Endothelial cell of umbilical vein (primary cell): ENCODE measurements at regions not wholly inside any gene's neighbourhood (a gene's known extent, or its start where the extent isn't known, plus 50 kb on each side); places are given as distances from the start of the nearest gene placed in this dataset.

Source experiments
- BruUV-seq: library from RNA; stranded (reverse); fragments of 400-500 nt; replicated peaks from 2 replicates; lab custom pipeline; 2021; lab: Mats Ljungman, UMichigan
- CTCF ChIA-PET: fragments of 300-600, 350-600 bp; sonication (Branson Sonifier 250); formaldehyde crosslinking; loops from one replicate; lab custom pipeline; 2021; ENCODE audit warnings: antibody characterized with exemption, inconsistent platforms; lab: Charles Lee
- POLR2A ChIA-PET: fragments of 300-600, 350-600 bp; sonication (Branson Sonifier 250); formaldehyde crosslinking; loops from one replicate; lab custom pipeline; 2021; ENCODE audit warnings: antibody characterized with exemption, inconsistent platforms; lab: Charles Lee
- DNase-seq: peaks from one replicate; pipeline ENCODE4 v3.0.0-alpha.2; 2011; ENCODE audit warnings: low read depth, low spot score
- FAIRE-seq: peaks from 2 replicates; lab custom pipeline; 2011; peaks lifted over from hg19 to GRCh38; lab: Jason Lieb, UNC
- H2AFZ ChIP-seq: 2 replicates; pipeline ENCODE4 v1.6.0; 2012; ENCODE audit warnings: low read depth, low read length, control low read depth, inconsistent platforms
- H3K27ac ChIP-seq: 2 replicates; pipeline ENCODE4 v1.5.1; 2011; ENCODE audit warnings: low read depth, mild to moderate bottlenecking, control low read depth, low read length, moderate library complexity; ENCODE audit not compliant: insufficient read depth
- H3K27me3 ChIP-seq, 2 experiments: 2 replicates each; pipeline versions ENCODE4 v1.6.0 to v1.6.1; 2011; ENCODE audit warnings: low read length in 2 of 2, mixed read lengths in 1 of 2; ENCODE audit not compliant: control insufficient read depth in 2 of 2, insufficient read depth in 2 of 2
- H3K36me3 ChIP-seq, 2 experiments: 2 replicates in 1 of 2; 3 replicates in 1 of 2; pipeline ENCODE4 v1.5.1; 2011; ENCODE audit warnings: low read length in 2 of 2, mild to moderate bottlenecking in 1 of 2, moderate library complexity in 1 of 2; ENCODE audit not compliant: control insufficient read depth in 2 of 2, insufficient read depth in 2 of 2; ENCODE audit errors: extremely low read depth in 1 of 2
- H3K4me1 ChIP-seq: 3 replicates; pipeline ENCODE4 v1.5.1; 2011; ENCODE audit warnings: mild to moderate bottlenecking, low read length; ENCODE audit not compliant: control insufficient read depth, insufficient read depth; ENCODE audit errors: extremely low read depth
- H3K4me2 ChIP-seq: 2 replicates; pipeline ENCODE4 v1.6.1; 2011; ENCODE audit warnings: low read length, control low read depth, mixed read lengths; ENCODE audit not compliant: insufficient read depth
- H3K4me3 ChIP-seq, 3 experiments: fragments of 200-600 bp in 1 of 3; sonication (generic), shearing (Covaris generic) in 1 of 3; replicated peaks in 1 of 3; 2 replicates each; pipeline ENCODE4 v1.5.1; 2011 to 2016; ENCODE audit warnings: control low read depth in 3 of 3, low read length in 3 of 3, mild to moderate bottlenecking in 2 of 3, inconsistent platforms in 1 of 3, low read depth in 1 of 3, moderate library complexity in 1 of 3; ENCODE audit not compliant: insufficient read depth in 1 of 3
- H3K79me2 ChIP-seq: 2 replicates; pipeline ENCODE4 v1.6.0; 2012; ENCODE audit warnings: low read length, inconsistent platforms; ENCODE audit not compliant: control insufficient read depth, insufficient read depth
- H3K9ac ChIP-seq: replicated peaks from 2 replicates; pipeline ENCODE3; 2011; ENCODE audit warnings: low read length, control low read depth; ENCODE audit not compliant: insufficient read depth; ENCODE audit errors: extremely low read depth
- H3K9me1 ChIP-seq: replicated peaks from 3 replicates; pipeline ENCODE4 v1.6.0; 2011; ENCODE audit warnings: mild to moderate bottlenecking, low read length; ENCODE audit not compliant: control insufficient read depth, insufficient read depth; ENCODE audit errors: extremely low read depth
- H3K9me3 ChIP-seq: replicated peaks from 2 replicates; pipeline ENCODE4 v1.5.1; 2012; ENCODE audit warnings: low read length, inconsistent platforms; ENCODE audit not compliant: control insufficient read depth, insufficient read depth
- H4K20me1 ChIP-seq: replicated peaks from 2 replicates; pipeline ENCODE3; 2011; ENCODE audit warnings: mild to moderate bottlenecking, low read length; ENCODE audit not compliant: control insufficient read depth, insufficient read depth; ENCODE audit errors: extremely low read depth
- CTCF ChIP-seq, 2 donors: IDR thresholded peaks; 1 replicate in 1 of 2; 2 replicates in 1 of 2; pipeline ENCODE4 v1.5.1; 2011; ENCODE audit warnings: low read length in 2 of 2, mild to moderate bottlenecking in 2 of 2, moderate library complexity in 2 of 2, control low read depth in 1 of 2, inconsistent platforms in 1 of 2, low read depth in 1 of 2; ENCODE audit not compliant: insufficient read depth in 1 of 2; ENCODE audit errors: extremely low read depth in 1 of 2
- EZH2 ChIP-seq: IDR thresholded peaks from 2 replicates; pipeline ENCODE4 v1.6.1; 2012; ENCODE audit warnings: borderline replicate concordance, low read depth, mild to moderate bottlenecking, moderate library complexity, low read length, inconsistent platforms; ENCODE audit not compliant: severe bottlenecking
- FOS ChIP-seq: IDR thresholded peaks from 2 replicates; pipeline ENCODE4 v1.6.1; 2011; ENCODE audit warnings: mild to moderate bottlenecking, low read length, moderate library complexity, borderline replicate concordance; ENCODE audit not compliant: insufficient read depth
- GATA2 ChIP-seq: IDR thresholded peaks from 2 replicates; pipeline ENCODE4 v1.7.0; 2011; ENCODE audit warnings: low read depth, mild to moderate bottlenecking, moderate library complexity, mixed read lengths, low read length; ENCODE audit not compliant: insufficient read length, insufficient read depth
- JUN ChIP-seq: IDR thresholded peaks from 2 replicates; pipeline ENCODE4 v1.6.1; 2011; ENCODE audit warnings: borderline replicate concordance, low read depth; ENCODE audit not compliant: insufficient read length, insufficient read depth
- MAX ChIP-seq: IDR thresholded peaks from 2 replicates; pipeline ENCODE4 v1.6.1; 2011; ENCODE audit not compliant: insufficient read depth, insufficient read length
- MYC ChIP-seq: IDR thresholded peaks from one replicate; pipeline ENCODE4 v1.6.1; 2011; ENCODE audit warnings: mild to moderate bottlenecking, low read depth, low read length
- POLR2A ChIP-seq: IDR thresholded peaks from 2 replicates; pipeline ENCODE4 v1.6.1; 2012; ENCODE audit warnings: low read depth, mild to moderate bottlenecking, control low read depth, low read length
- POLR2AphosphoS5 ChIP-seq: IDR thresholded peaks from 2 replicates; pipeline ENCODE4 v1.6.1; 2012; ENCODE audit warnings: low read depth, mild to moderate bottlenecking, control low read depth, low read length, moderate library complexity; ENCODE audit not compliant: insufficient read depth
- dilution Hi-C: fragments of 300-500 bp; cut with MboI; formaldehyde crosslinking; loops from one replicate; pipeline ENCODE4 v1.15.0; 2019; ENCODE audit warnings: low sequenced_read_pairs; ENCODE audit not compliant: extremely low pct_ligation_motif_present
- intact Hi-C: fragments of 100-400 bp; cut with micrococcal nuclease; formaldehyde crosslinking; loops from one replicate; pipeline ENCODE4 v1.10.0; 2022

- no peaks in the 10 kb centered on the region for H3K9me1 ChIP-seq
- H3K4me3 ChIP-seq, result no peak overlapping the region
- dilution Hi-C loops (no loop called here), intact Hi-C loops (no loop called here)
- no peak overlapping the region for H2AFZ ChIP-seq
- H3K4me1 ChIP-seq, result no peaks in the 10 kb centered on the region
- DNase-seq, result no peak
- no peak overlapping the region for H3K9ac ChIP-seq
- H3K27me3 ChIP-seq, result no peaks in the 10 kb centered on the region
- CTCF ChIA-PET, result interaction anchor here (1.2 to 1.5 kb wide), 2 partner anchors 11 to 154 kb away, joined by 4 to 5 read pairs; no protein-coding TSS in a partner anchor
- BruUV-seq, result no TSS peak
- TF ChIP-seq POLR2A, result no peak
- TF ChIP-seq CTCF (IDR thresholded peaks at IDR 0.05; ENCODE audit: extremely low read depth in 1 of 2, insufficient read depth in 1 of 2, low read depth in 1 of 2, low read length in 2 of 2), result no peak
- no peak for TF ChIP-seq POLR2AphosphoS5
- H3K36me3 ChIP-seq, result no peaks in the 10 kb centered on the region
- no peak for FAIRE-seq
- POLR2A ChIA-PET, result no interaction called here
- H4K20me1 ChIP-seq, result no peaks in the 10 kb centered on the region
- no peak overlapping the region for H3K27ac ChIP-seq
- H3K4me2 ChIP-seq, result no peak overlapping the region
- H3K9me3 ChIP-seq, result no peaks in the 10 kb centered on the region
- no peaks in the 10 kb centered on the region for H3K79me2 ChIP-seq
These were observed 179.9 kb downstream of the BTG1 start for GRCh38 chr12:91965781-91966180.

- dilution Hi-C loops, result no loop called here
- no peak for DNase-seq
- no peaks in the 10 kb centered on the region for H3K4me1 ChIP-seq
- no peak for FAIRE-seq
- ChIA-PET CTCF (interaction anchor here (1.5 kb wide), 1 partner anchor 9 kb away, joined by 4 read pairs; no protein-coding TSS in a partner anchor), POLR2A (no interaction called here)
- H3K36me3 ChIP-seq, result no peaks in the 10 kb centered on the region
- no peaks in the 10 kb centered on the region for H4K20me1 ChIP-seq
- H3K27me3 ChIP-seq, result no peaks in the 10 kb centered on the region
- intact Hi-C loops, result no loop called here
- H3K27ac ChIP-seq, result no peak overlapping the region
- no peak overlapping the region for H2AFZ ChIP-seq
- TF ChIP-seq GATA2 (no peak), EZH2 (no peak), JUN (no peak), MYC (no peak), MAX (no peak), POLR2A (no peak), FOS (no peak), POLR2AphosphoS5 (no peak), CTCF (IDR thresholded peaks at IDR 0.05; ENCODE audit: extremely low read depth in 1 of 2, insufficient read depth in 1 of 2, low read depth in 1 of 2, low read length in 2 of 2) (no peak)
- no peaks in the 10 kb centered on the region for H3K9me1 ChIP-seq
- H3K4me3 ChIP-seq, result no peak overlapping the region
- no TSS peak for BruUV-seq
- no peaks in the 10 kb centered on the region for H3K79me2 ChIP-seq
- no peaks in the 10 kb centered on the region for H3K9me3 ChIP-seq
- no peak overlapping the region for H3K9ac ChIP-seq
- H3K4me2 ChIP-seq, result no peak overlapping the region
These were observed 181.1 kb downstream of the BTG1 start for GRCh38 chr12:91964501-91964900.
